Neuronal stem cell (in vitro differentiated cells): ENCODE measurements at regions not wholly inside any gene's neighbourhood (a gene's known extent, or its start where the extent isn't known, plus 50 kb on each side); places are given as distances from the start of the nearest gene placed in this dataset.

Source experiments
- DNase-seq: peaks from one replicate; pipeline ENCODE4 v3.0.0-alpha.2; 2013; ENCODE audit warnings: low spot score
- H2AFZ ChIP-seq: one replicate; pipeline ENCODE4 v1.6.1; 2013; ENCODE audit warnings: mild to moderate bottlenecking, low read length, inconsistent platforms
- H2AK5ac ChIP-seq: 2 replicates; pipeline ENCODE4 v1.6.1; 2013; ENCODE audit warnings: low read depth, mild to moderate bottlenecking, inconsistent platforms, low read length, moderate library complexity, mixed read lengths
- H2BK120ac ChIP-seq: 2 replicates; pipeline ENCODE4 v1.6.1; 2013; ENCODE audit warnings: low read depth, mild to moderate bottlenecking, inconsistent platforms, low read length, moderate library complexity, mixed read lengths
- H2BK12ac ChIP-seq: one replicate; pipeline ENCODE4 v1.6.1; 2013; ENCODE audit warnings: low read length, inconsistent platforms
- H2BK15ac ChIP-seq: 2 replicates; pipeline ENCODE4 v1.6.1; 2013; ENCODE audit warnings: mild to moderate bottlenecking, low read length, inconsistent platforms, mixed read lengths
- H2BK5ac ChIP-seq: one replicate; pipeline ENCODE4 v1.6.1; 2013; ENCODE audit warnings: inconsistent platforms, mild to moderate bottlenecking, low read length, moderate library complexity
- H3K14ac ChIP-seq: one replicate; pipeline ENCODE4 v1.6.1; 2013; ENCODE audit warnings: low read length, inconsistent platforms
- H3K18ac ChIP-seq: 2 replicates; pipeline ENCODE4 v1.6.1; 2013; ENCODE audit warnings: low read length, inconsistent platforms
- H3K23ac ChIP-seq: 2 replicates; pipeline ENCODE4 v1.6.1; 2013; ENCODE audit warnings: low read depth, mild to moderate bottlenecking, mixed read lengths, low read length, inconsistent platforms; ENCODE audit not compliant: poor library complexity
- H3K27ac ChIP-seq: replicated peaks from 3 replicates; pipeline ENCODE4 v1.5.1; 2013; ENCODE audit warnings: low read length, inconsistent platforms
- H3K27me3 ChIP-seq, 3 experiments: 2 replicates each; pipeline ENCODE4 v1.6.1; 2013; ENCODE audit warnings: low read length in 3 of 3, mild to moderate bottlenecking in 2 of 3, inconsistent platforms in 1 of 3, low read depth in 1 of 3, mixed read lengths in 1 of 3, moderate library complexity in 1 of 3; ENCODE audit not compliant: control insufficient read depth in 3 of 3, insufficient read depth in 3 of 3
- H3K36me3 ChIP-seq, 2 donors: replicated peaks in 1 of 2; 2 replicates each; pipeline ENCODE4 v1.6.1; 2013; ENCODE audit warnings: low read length in 2 of 2; ENCODE audit not compliant: control insufficient read depth in 2 of 2, insufficient read depth in 2 of 2
- H3K4ac ChIP-seq: 2 replicates; pipeline ENCODE4 v1.6.1; 2013; ENCODE audit warnings: inconsistent platforms, mild to moderate bottlenecking, low read length, moderate library complexity
- H3K4me1 ChIP-seq, 2 donors: 1 replicate in 1 of 2; 2 replicates in 1 of 2; pipeline ENCODE4 v1.6.1; 2013; ENCODE audit warnings: low read length in 2 of 2, low read depth in 1 of 2; ENCODE audit not compliant: control insufficient read depth in 2 of 2, insufficient read depth in 1 of 2
- H3K4me2 ChIP-seq: one replicate; pipeline ENCODE4 v1.6.1; 2013; ENCODE audit warnings: mild to moderate bottlenecking, low read length, inconsistent platforms; ENCODE audit not compliant: insufficient read depth, poor library complexity, severe bottlenecking
- H3K4me3 ChIP-seq, 2 donors: 2 replicates each; pipeline ENCODE4 v1.5.1; 2013; ENCODE audit warnings: low read length in 2 of 2, mild to moderate bottlenecking in 2 of 2, inconsistent platforms in 1 of 2, moderate library complexity in 1 of 2
- H3K79me1 ChIP-seq: one replicate; pipeline ENCODE4 v1.6.1; 2013; ENCODE audit warnings: low read depth, mild to moderate bottlenecking, inconsistent platforms, low read length, moderate library complexity
- H3K9ac ChIP-seq: one replicate; pipeline ENCODE4 v1.6.1; 2013; ENCODE audit warnings: mild to moderate bottlenecking, low read depth, low read length, inconsistent platforms; ENCODE audit not compliant: poor library complexity
- H3K9me3 ChIP-seq, 2 donors: replicated peaks in 1 of 2; 2 replicates each; pipeline versions ENCODE3 to v1.6.1; 2013; ENCODE audit warnings: low read length in 2 of 2, mild to moderate bottlenecking in 2 of 2, inconsistent platforms in 1 of 2, low read depth in 1 of 2, mixed read lengths in 1 of 2, moderate library complexity in 1 of 2; ENCODE audit not compliant: control insufficient read depth in 2 of 2, insufficient read depth in 1 of 2
- H4K8ac ChIP-seq: one replicate; pipeline ENCODE4 v1.6.1; 2013; ENCODE audit warnings: low read depth, mild to moderate bottlenecking, inconsistent platforms, low read length, moderate library complexity
- H4K91ac ChIP-seq: one replicate; pipeline ENCODE4 v1.6.1; 2013; ENCODE audit warnings: low read length, low read depth, mild to moderate bottlenecking, inconsistent platforms; ENCODE audit not compliant: poor library complexity
- WGBS, 2 donors: extraction: QIAGEN DNeasy Blood & Tissue Kit; methylation state at CpG; one replicate each; pipeline ENCODE4 v1.1.7; 2013; ENCODE audit warnings: missing lambda C conversion rate in 2 of 2, mixed read lengths in 1 of 2; ENCODE audit not compliant: insufficient read length in 2 of 2, insufficient replicate concordance in 1 of 2; ENCODE audit errors: extremely low coverage in 2 of 2; 5-methylcytosine and 5-hydroxymethylcytosine counted together

DNA sequence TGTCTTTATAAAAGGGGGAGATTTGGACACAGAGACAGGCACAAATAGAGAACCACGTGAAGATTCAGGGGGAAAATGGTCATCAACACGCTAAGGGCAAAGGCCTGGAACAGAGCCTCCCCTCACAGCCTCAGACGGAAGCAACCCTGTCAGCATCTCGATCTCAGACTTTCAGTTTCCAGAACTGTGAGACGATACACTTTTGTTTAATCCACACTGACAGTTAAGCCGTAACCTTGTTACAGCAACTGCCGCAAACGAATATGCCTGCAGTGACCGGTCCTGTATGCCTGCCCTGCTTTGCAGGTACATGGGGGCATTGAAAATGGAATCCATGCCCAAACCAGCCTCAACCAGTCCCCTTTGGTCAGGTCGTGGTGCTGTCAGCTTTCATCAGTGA, 139.5 kb downstream of the ATPSCKMT start:
- no peak overlapping the region for H3K4me3 ChIP-seq
- peaks cover 0 to 2% of the 10 kb centered on the region in 2 donors for H3K36me3 ChIP-seq
- H3K27me3 ChIP-seq, result no peaks in the 10 kb centered on the region
- no peak overlapping the region for H2BK5ac ChIP-seq
- H2AK5ac ChIP-seq, result peak overlapping the region; percentile 57
- no peaks in the 10 kb centered on the region for H3K79me1 ChIP-seq
- no peaks in the 10 kb centered on the region for H3K4me1 ChIP-seq
- H2BK12ac ChIP-seq, result no peak overlapping the region
- no peak overlapping the region for H3K18ac ChIP-seq
- peak overlapping the region; percentile 66 for H4K8ac ChIP-seq
- no peak overlapping the region for H3K4ac ChIP-seq
- no CpG with 5 or more reads among the region's 10 CpGs for WGBS, 2 donors
- H3K27ac ChIP-seq, result no peak overlapping the region
- peak overlapping the region; percentile 17 for H3K9ac ChIP-seq
- DNase-seq, result no peak
- H2AFZ ChIP-seq, result no peak overlapping the region
- no peak overlapping the region for H4K91ac ChIP-seq
- no peak overlapping the region for H2BK15ac ChIP-seq
- H3K23ac ChIP-seq, result no peak overlapping the region
- H3K14ac ChIP-seq, result no peak overlapping the region
- H2BK120ac ChIP-seq, result no peak overlapping the region
- no peak overlapping the region for H3K4me2 ChIP-seq
- H3K9me3 ChIP-seq, result peaks cover 0 to 11% of the 10 kb centered on the region in 2 donors

DNA sequence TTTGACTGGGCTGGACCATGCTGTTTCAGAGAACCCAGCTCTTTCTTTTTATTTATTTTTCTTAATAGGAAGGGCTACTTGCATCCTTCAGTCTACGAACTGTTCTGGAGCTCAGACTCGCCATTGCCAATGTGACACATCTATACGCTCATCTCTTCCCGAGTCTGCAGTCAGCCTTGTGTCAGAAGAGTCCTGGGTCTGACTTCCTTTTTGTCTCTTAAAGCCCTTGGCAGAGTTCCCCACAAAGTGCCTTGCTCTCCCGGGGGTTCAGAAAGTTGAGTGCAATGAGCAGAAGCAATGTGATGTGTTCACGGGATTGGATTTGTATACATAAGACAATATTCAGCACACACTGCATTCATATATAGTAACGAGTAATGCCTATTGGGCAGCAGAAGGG, 140.4 kb downstream of the ATPSCKMT start:
- Histone ChIP-seq H3K14ac (peak overlapping the region; percentile 28), H3K9me3 (peaks cover 0 to 5% of the 10 kb centered on the region in 2 donors), H3K4ac (no peak overlapping the region), H2AFZ (no peak overlapping the region), H3K27me3 (no peaks in the 10 kb centered on the region), H3K18ac (no peak overlapping the region), H3K4me1 (no peaks in the 10 kb centered on the region), H4K91ac (no peak overlapping the region), H3K23ac (no peak overlapping the region), H3K36me3 (peaks cover 0 to 2% of the 10 kb centered on the region in 2 donors), H3K27ac (no peak overlapping the region), H3K4me3 (no peak overlapping the region), H3K79me1 (no peaks in the 10 kb centered on the region), H2BK120ac (no peak overlapping the region), H2BK15ac (no peak overlapping the region), H3K9ac (no peak overlapping the region), H4K8ac (no peak overlapping the region), H2BK12ac (no peak overlapping the region), H3K4me2 (no peak overlapping the region), H2AK5ac (no peak overlapping the region), H2BK5ac (no peak overlapping the region)
- DNase-seq, result no peak
- no CpG with 5 or more reads among the region's 7 CpGs for WGBS, 2 donors

DNA sequence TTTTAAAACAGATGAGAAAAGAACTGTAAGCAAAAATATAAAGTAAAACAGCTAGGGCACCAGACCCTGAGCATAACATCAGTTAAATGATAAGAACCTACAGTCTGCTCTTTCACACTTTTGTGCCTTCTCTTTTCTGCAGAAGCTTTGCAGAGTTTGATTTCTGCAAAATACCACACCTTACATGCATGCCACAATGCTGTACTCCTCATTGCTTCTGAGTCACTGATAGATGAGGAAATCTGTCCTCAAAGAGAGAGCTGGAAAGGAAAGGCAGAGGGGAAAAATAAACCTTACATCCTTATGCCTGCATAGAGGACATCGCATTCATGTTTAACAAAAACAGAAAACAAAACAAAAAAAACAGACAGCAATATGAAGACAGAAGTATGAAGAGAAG, 142.9 kb downstream of the ATPSCKMT start:
- H4K91ac ChIP-seq, result no peak overlapping the region
- H3K4ac ChIP-seq, result no peak overlapping the region
- no peak overlapping the region for H3K4me2 ChIP-seq
- no peaks in the 10 kb centered on the region for H3K27me3 ChIP-seq
- H3K9me3 ChIP-seq, result peaks cover 0 to 5% of the 10 kb centered on the region in 2 donors
- H3K18ac ChIP-seq, result no peak overlapping the region
- H3K27ac ChIP-seq, result no peak overlapping the region
- H2BK120ac ChIP-seq, result no peak overlapping the region
- peaks cover 5 to 7% of the 10 kb centered on the region in 2 donors for H3K4me1 ChIP-seq
- WGBS, 2 donors, result no CpG with 5 or more reads among the region's 1 CpG
- no peak overlapping the region for H4K8ac ChIP-seq
- no peak overlapping the region for H2AFZ ChIP-seq
- peaks cover 0 to 2% of the 10 kb centered on the region in 2 donors for H3K36me3 ChIP-seq
- DNase-seq, result no peak
- no peak overlapping the region for H2BK12ac ChIP-seq
- H2BK5ac ChIP-seq, result no peak overlapping the region
- no peak overlapping the region for H3K14ac ChIP-seq
- H2AK5ac ChIP-seq, result no peak overlapping the region
- no peak overlapping the region for H3K4me3 ChIP-seq
- no peak overlapping the region for H3K23ac ChIP-seq
- H3K79me1 ChIP-seq, result no peaks in the 10 kb centered on the region
- H2BK15ac ChIP-seq, result no peak overlapping the region
- H3K9ac ChIP-seq, result no peak overlapping the region

GRCh38 chr5:10106285-10106684, 143.4 kb downstream of the ATPSCKMT start:
- no peak overlapping the region for H2BK120ac ChIP-seq
- H4K8ac ChIP-seq, result no peak overlapping the region
- no peaks in the 10 kb centered on the region for H3K27me3 ChIP-seq
- no peak overlapping the region for H2BK12ac ChIP-seq
- no peak overlapping the region for H3K4me3 ChIP-seq
- H3K27ac ChIP-seq, result no peak overlapping the region
- H3K4ac ChIP-seq, result no peak overlapping the region
- no peak overlapping the region for H4K91ac ChIP-seq
- no peak overlapping the region for H3K9ac ChIP-seq
- no peak overlapping the region for H2BK15ac ChIP-seq
- H3K18ac ChIP-seq, result no peak overlapping the region
- no peaks in the 10 kb centered on the region for H3K79me1 ChIP-seq
- no peak overlapping the region for H3K14ac ChIP-seq
- no CpG with 5 or more reads among the region's 2 CpGs for WGBS, 2 donors
- no peak overlapping the region for H2AFZ ChIP-seq
- H3K23ac ChIP-seq, result no peak overlapping the region
- H3K4me1 ChIP-seq, result peaks cover 5 to 11% of the 10 kb centered on the region in 2 donors
- DNase-seq, result no peak
- peaks cover 0 to 2% of the 10 kb centered on the region in 2 donors for H3K36me3 ChIP-seq
- H2BK5ac ChIP-seq, result no peak overlapping the region
- peaks cover 0 to 5% of the 10 kb centered on the region in 2 donors for H3K9me3 ChIP-seq
- no peak overlapping the region for H2AK5ac ChIP-seq
- no peak overlapping the region for H3K4me2 ChIP-seq
